ENCODE measurements at regions not wholly inside any gene's neighbourhood (a gene's known extent, or its start where the extent isn't known, plus 50 kb on each side); places are given as distances from the start of the nearest gene placed in this dataset.
"Not testable (repeated sequence)": the region's sequence is repeated elsewhere in the genome, so short reads cannot be mapped to it uniquely, and the experiment has no call there.

DNA sequence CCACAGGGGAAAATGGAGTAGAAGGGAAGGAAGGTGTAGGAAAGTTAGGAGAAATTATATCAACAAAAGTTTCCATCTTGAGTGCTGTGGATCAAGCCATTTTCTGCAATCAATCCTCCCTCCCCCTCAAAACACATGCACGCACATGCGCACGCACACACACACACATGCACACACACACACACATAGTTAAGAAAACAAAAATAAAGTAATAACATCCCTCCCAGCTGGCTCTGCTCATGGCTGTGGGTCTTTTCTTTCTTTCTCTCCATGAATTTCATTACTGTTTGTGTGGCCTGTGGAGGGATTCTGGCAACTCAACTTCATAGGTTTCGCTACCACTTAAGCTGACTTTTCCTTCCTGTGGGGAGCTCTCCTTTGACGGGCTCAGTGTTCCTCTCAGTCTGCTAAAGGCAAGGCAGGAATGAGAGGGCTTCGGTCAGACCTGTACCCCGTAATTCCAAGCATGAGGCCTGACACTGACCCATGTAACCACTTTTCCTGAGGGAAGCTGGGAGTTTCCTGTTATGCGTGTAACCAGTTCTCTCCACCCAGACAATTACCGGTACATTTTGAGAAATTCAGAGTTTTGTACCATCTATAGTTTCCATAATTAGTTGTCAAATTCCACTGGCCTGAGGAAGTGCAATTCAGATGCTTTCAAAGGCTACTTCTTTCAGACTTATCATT, 79.8 kb downstream of the ZNF92 start:
- no peaks in the 10 kb centered on the region for H3K36me3 ChIP-seq (ENCODE audit: control insufficient read depth in 2 of 2, insufficient read depth in 2 of 2, low read length in 2 of 2)
- no peaks in the 10 kb centered on the region for H3K4me1 ChIP-seq (ENCODE audit: control insufficient read depth in 2 of 2, insufficient read depth in 2 of 2, low read length in 2 of 2)
- no peaks in the 10 kb centered on the region for H3K27me3 ChIP-seq (ENCODE audit: control insufficient read depth in 2 of 2, insufficient read depth in 2 of 2, low read length in 2 of 2)
- H3K9me3 ChIP-seq (ENCODE audit: control insufficient read depth in 2 of 2, low read length in 2 of 2) = no peaks in the 10 kb centered on the region
- no peak overlapping the region for H3K4me3 ChIP-seq (ENCODE audit: low read length in 2 of 2)
- H3K27ac ChIP-seq (ENCODE audit: low read depth in 2 of 2, low read length in 2 of 2) = no peak overlapping the region
- H3K9ac ChIP-seq (ENCODE audit: low read depth in 1 of 2, low read length in 2 of 2) = no peak overlapping the region

DNA sequence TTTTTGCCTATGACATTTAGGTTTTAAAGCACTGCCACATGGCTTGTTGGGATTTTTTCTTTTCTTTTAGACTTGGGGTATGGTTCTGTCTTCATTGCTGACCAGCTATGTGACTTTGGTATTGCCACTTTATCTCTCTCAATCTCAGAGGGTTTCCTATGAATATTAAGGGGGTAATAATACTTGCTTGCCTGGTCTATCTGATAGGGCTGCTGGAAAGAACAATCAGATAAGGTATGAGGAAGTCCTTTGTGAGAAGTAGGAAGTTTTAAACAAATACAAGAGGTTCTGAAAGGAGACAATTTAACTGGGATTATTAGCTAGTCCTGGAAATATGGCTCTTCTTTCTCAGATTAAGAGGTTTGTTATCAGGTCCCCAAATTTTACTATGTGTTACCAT, 80.8 kb downstream of the ZNF92 start:
- no peaks in the 10 kb centered on the region for H3K9me3 ChIP-seq (ENCODE audit: control insufficient read depth in 2 of 2, low read length in 2 of 2)
- no peaks in the 10 kb centered on the region for H3K4me1 ChIP-seq (ENCODE audit: control insufficient read depth in 2 of 2, insufficient read depth in 2 of 2, low read length in 2 of 2)
- no peaks in the 10 kb centered on the region for H3K36me3 ChIP-seq (ENCODE audit: control insufficient read depth in 2 of 2, insufficient read depth in 2 of 2, low read length in 2 of 2)
- H3K9ac ChIP-seq (ENCODE audit: low read depth in 1 of 2, low read length in 2 of 2) = no peak overlapping the region
- no peak overlapping the region for H3K4me3 ChIP-seq (ENCODE audit: low read length in 2 of 2)
- H3K27me3 ChIP-seq (ENCODE audit: control insufficient read depth in 2 of 2, insufficient read depth in 2 of 2, low read length in 2 of 2) = no peaks in the 10 kb centered on the region
- H3K27ac ChIP-seq (ENCODE audit: low read depth in 2 of 2, low read length in 2 of 2) = no peak overlapping the region

DNA sequence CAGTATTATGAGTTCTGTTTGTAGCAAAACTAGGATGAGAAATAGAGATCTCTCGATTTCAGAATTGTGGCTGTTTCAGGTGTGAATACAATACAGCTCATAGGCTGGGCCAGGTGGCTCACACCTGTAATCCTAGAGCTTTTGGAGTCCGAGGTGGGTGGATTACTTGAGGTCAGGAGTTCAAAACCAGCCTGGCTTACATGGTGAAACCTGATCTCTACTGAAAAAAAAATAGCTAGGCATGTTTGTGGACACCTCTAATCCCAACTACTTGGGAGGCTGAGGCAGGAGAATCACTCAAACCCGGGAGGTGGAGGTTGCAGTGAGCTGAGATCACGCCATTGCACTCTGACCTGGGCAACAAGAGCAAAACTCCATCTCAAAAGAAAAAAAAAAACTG, 81.4 kb downstream of the ZNF92 start:
- not testable (repeated sequence) for H3K36me3 ChIP-seq (ENCODE audit: control insufficient read depth in 2 of 2, insufficient read depth in 2 of 2, low read length in 2 of 2); H3K27ac ChIP-seq (ENCODE audit: low read depth in 2 of 2, low read length in 2 of 2); H3K9ac ChIP-seq (ENCODE audit: low read depth in 1 of 2, low read length in 2 of 2); H3K4me1 ChIP-seq (ENCODE audit: control insufficient read depth in 2 of 2, insufficient read depth in 2 of 2, low read length in 2 of 2); H3K4me3 ChIP-seq (ENCODE audit: low read length in 2 of 2); H3K9me3 ChIP-seq (ENCODE audit: control insufficient read depth in 2 of 2, low read length in 2 of 2); H3K27me3 ChIP-seq (ENCODE audit: control insufficient read depth in 2 of 2, insufficient read depth in 2 of 2, low read length in 2 of 2)

DNA sequence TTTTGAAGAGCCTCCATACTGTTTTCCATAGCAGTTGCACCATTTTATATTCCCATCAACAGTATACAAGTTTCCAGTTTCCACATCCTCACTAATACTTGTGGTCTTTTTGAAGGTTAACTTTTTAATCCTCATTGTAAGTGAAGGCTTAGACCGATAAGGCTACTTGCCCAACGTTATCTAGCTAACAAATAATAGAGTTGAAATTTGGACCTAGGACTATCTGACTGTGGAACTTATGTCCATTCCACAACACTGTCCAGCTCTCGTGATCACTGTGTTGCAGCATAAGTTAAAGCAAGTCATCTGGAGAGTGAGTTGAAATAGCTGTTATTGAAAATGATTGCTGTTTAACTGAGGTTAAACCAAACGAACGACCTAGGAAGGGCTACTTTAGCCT, 84.0 kb downstream of the ZNF92 start:
- Histone ChIP-seq H3K9me3 (ENCODE audit: control insufficient read depth in 2 of 2, low read length in 2 of 2) (no peaks in the 10 kb centered on the region), H3K4me3 (ENCODE audit: low read length in 2 of 2) (no peak overlapping the region), H3K27ac (ENCODE audit: low read depth in 2 of 2, low read length in 2 of 2) (no peak overlapping the region), H3K4me1 (ENCODE audit: control insufficient read depth in 2 of 2, insufficient read depth in 2 of 2, low read length in 2 of 2) (no peaks in the 10 kb centered on the region), H3K36me3 (ENCODE audit: control insufficient read depth in 2 of 2, insufficient read depth in 2 of 2, low read length in 2 of 2) (no peaks in the 10 kb centered on the region), H3K27me3 (ENCODE audit: control insufficient read depth in 2 of 2, insufficient read depth in 2 of 2, low read length in 2 of 2) (no peaks in the 10 kb centered on the region), H3K9ac (ENCODE audit: low read depth in 1 of 2, low read length in 2 of 2) (no peak overlapping the region)

DNA sequence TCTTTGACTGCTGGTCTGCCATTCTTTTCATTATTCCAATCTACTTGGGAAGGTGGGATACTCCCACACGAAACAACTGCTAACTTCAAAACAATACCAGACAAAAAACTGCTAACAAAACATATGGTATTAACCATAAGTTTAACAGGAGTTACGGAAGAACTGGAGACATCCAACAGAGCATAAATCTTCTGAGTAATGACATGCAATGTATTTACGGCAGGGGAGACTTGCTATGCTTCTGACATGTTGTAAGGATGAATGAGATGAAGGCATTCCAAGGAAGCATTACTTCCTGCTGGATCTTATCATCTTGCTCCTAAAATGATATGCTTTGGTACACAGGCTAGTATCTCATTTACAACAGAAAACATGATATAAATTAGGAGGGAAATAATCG, 85.8 kb downstream of the ZNF92 start:
- H3K9me3 ChIP-seq (ENCODE audit: control insufficient read depth in 2 of 2, low read length in 2 of 2) = no peaks in the 10 kb centered on the region
- no peak overlapping the region for H3K27ac ChIP-seq (ENCODE audit: low read depth in 2 of 2, low read length in 2 of 2)
- H3K27me3 ChIP-seq (ENCODE audit: control insufficient read depth in 2 of 2, insufficient read depth in 2 of 2, low read length in 2 of 2) = no peaks in the 10 kb centered on the region
- no peaks in the 10 kb centered on the region for H3K36me3 ChIP-seq (ENCODE audit: control insufficient read depth in 2 of 2, insufficient read depth in 2 of 2, low read length in 2 of 2)
- no peak overlapping the region for H3K4me3 ChIP-seq (ENCODE audit: low read length in 2 of 2)
- H3K9ac ChIP-seq (ENCODE audit: low read depth in 1 of 2, low read length in 2 of 2) = no peak overlapping the region
- H3K4me1 ChIP-seq (ENCODE audit: control insufficient read depth in 2 of 2, insufficient read depth in 2 of 2, low read length in 2 of 2) = no peaks in the 10 kb centered on the region

DNA sequence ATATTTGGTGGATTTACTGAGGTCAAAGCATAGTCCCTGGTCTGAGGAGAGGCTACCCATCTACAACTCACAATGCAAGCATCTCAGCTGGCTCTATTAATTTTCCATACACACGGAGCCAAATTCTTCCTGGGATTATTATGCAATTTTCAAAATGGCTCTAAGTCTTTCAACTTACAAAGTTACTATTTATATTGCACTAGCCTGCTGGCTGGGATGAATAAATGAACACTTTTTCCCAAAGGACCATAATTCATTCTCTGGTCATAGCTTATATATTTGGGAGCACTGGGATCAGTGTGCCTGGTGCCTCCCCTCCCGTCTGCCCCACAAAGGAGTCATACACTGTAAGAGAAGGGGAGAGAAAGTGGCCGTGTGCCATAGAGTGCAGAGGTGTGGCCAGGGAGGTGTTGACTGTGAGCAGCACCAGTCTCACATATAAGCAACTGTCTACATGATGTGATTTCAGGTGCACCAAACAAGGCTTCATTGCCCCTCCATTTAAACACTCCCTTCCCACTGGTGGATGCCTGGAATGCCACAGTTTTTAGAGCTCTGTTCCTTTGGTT, 88.6 kb downstream of the ZNF92 start:
- Histone ChIP-seq H3K36me3 (ENCODE audit: control insufficient read depth in 2 of 2, insufficient read depth in 2 of 2, low read length in 2 of 2) (no peaks in the 10 kb centered on the region), H3K9me3 (ENCODE audit: control insufficient read depth in 2 of 2, low read length in 2 of 2) (no peaks in the 10 kb centered on the region), H3K27ac (ENCODE audit: low read depth in 2 of 2, low read length in 2 of 2) (no peak overlapping the region), H3K4me1 (ENCODE audit: control insufficient read depth in 2 of 2, insufficient read depth in 2 of 2, low read length in 2 of 2) (no peaks in the 10 kb centered on the region), H3K27me3 (ENCODE audit: control insufficient read depth in 2 of 2, insufficient read depth in 2 of 2, low read length in 2 of 2) (no peaks in the 10 kb centered on the region), H3K9ac (ENCODE audit: low read depth in 1 of 2, low read length in 2 of 2) (no peak overlapping the region), H3K4me3 (ENCODE audit: low read length in 2 of 2) (no peak overlapping the region)

DNA sequence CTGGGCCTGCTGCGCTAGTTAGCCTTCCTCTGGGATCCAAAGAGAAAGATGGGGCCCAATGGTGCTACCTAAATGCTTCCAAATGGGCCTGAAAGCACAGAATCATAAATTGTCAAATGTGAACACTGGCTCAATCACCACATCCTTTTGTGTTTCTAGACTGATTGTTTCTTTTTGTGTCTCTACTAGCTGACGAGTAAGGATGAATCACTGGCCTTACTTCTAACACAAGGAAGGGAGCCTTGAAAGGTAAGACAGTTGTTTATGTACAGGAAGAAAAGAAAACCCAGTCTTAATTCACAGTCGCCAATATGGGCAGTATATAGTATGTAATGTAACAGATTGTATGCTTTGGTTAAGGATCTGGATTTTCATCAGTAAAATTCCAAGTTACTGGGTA, 89.5 kb downstream of the ZNF92 start:
- Histone ChIP-seq H3K4me1 (ENCODE audit: control insufficient read depth in 2 of 2, insufficient read depth in 2 of 2, low read length in 2 of 2) (no peaks in the 10 kb centered on the region), H3K4me3 (ENCODE audit: low read length in 2 of 2) (no peak overlapping the region), H3K27ac (ENCODE audit: low read depth in 2 of 2, low read length in 2 of 2) (no peak overlapping the region), H3K9ac (ENCODE audit: low read depth in 1 of 2, low read length in 2 of 2) (no peak overlapping the region), H3K9me3 (ENCODE audit: control insufficient read depth in 2 of 2, low read length in 2 of 2) (no peaks in the 10 kb centered on the region), H3K27me3 (ENCODE audit: control insufficient read depth in 2 of 2, insufficient read depth in 2 of 2, low read length in 2 of 2) (no peaks in the 10 kb centered on the region), H3K36me3 (ENCODE audit: control insufficient read depth in 2 of 2, insufficient read depth in 2 of 2, low read length in 2 of 2) (no peaks in the 10 kb centered on the region)

DNA sequence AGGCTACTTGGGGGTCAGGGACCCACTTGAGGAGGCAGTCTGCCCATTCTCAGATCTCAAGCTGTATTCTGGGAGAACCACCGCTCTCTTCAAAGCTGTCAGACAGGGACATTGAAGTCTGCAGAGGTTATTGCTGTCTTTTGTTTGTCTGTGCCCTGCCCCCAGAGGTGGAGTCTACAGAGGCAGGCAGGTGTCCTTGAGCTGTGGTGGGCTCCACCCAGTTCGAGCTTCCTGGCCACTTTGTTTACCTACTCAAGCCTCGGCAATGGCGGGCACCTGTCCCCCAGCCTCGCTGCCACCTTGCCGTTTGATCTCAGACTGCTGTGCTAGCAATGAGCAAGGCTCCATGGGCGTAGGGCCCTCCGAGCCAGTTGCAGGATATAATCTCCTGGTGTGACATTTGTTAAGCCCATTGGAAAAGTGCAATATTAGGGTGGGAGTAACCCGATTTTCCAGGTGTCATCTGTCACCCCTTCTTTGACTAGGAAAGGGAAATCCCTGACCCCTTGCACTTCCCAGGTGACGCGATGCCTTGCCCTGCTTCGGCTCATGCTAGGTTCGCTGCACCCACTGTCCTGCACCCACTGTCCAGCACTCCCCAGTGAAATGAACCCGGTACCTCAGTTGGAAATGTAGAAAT, 96.4 kb downstream of the ZNF92 start:
- H3K27me3 ChIP-seq (ENCODE audit: control insufficient read depth in 2 of 2, insufficient read depth in 2 of 2, low read length in 2 of 2); H3K36me3 ChIP-seq (ENCODE audit: control insufficient read depth in 2 of 2, insufficient read depth in 2 of 2, low read length in 2 of 2); H3K9me3 ChIP-seq (ENCODE audit: control insufficient read depth in 2 of 2, low read length in 2 of 2); H3K27ac ChIP-seq (ENCODE audit: low read depth in 2 of 2, low read length in 2 of 2); H3K9ac ChIP-seq (ENCODE audit: low read depth in 1 of 2, low read length in 2 of 2); H3K4me3 ChIP-seq (ENCODE audit: low read length in 2 of 2); H3K4me1 ChIP-seq (ENCODE audit: control insufficient read depth in 2 of 2, insufficient read depth in 2 of 2, low read length in 2 of 2): not testable (repeated sequence)

DNA sequence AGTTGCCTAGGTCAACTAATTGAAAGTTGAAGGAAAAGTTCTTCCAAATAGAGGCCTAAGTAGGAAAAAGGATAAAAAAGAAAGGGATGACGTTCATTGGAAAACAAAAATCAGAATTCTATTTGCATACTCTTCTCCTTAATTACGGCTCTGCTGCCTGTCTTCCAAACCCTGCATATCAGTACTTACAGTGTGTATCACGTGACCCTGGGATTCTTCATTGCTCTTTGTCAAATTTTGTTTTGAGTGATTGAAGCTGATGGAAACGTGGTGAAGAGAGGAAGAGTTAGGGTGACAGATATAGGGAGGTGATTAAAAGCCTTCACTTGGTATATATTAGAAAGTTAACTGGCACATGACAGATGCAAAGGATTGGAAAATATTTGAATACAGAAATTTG, 97.9 kb downstream of the ZNF92 start:
- Histone ChIP-seq H3K27me3 (ENCODE audit: control insufficient read depth in 2 of 2, insufficient read depth in 2 of 2, low read length in 2 of 2) (no peaks in the 10 kb centered on the region), H3K9me3 (ENCODE audit: control insufficient read depth in 2 of 2, low read length in 2 of 2) (no peaks in the 10 kb centered on the region), H3K36me3 (ENCODE audit: control insufficient read depth in 2 of 2, insufficient read depth in 2 of 2, low read length in 2 of 2) (no peaks in the 10 kb centered on the region), H3K9ac (ENCODE audit: low read depth in 1 of 2, low read length in 2 of 2) (no peak overlapping the region), H3K4me1 (ENCODE audit: control insufficient read depth in 2 of 2, insufficient read depth in 2 of 2, low read length in 2 of 2) (no peaks in the 10 kb centered on the region), H3K27ac (ENCODE audit: low read depth in 2 of 2, low read length in 2 of 2) (no peak overlapping the region), H3K4me3 (ENCODE audit: low read length in 2 of 2) (no peak overlapping the region)

DNA sequence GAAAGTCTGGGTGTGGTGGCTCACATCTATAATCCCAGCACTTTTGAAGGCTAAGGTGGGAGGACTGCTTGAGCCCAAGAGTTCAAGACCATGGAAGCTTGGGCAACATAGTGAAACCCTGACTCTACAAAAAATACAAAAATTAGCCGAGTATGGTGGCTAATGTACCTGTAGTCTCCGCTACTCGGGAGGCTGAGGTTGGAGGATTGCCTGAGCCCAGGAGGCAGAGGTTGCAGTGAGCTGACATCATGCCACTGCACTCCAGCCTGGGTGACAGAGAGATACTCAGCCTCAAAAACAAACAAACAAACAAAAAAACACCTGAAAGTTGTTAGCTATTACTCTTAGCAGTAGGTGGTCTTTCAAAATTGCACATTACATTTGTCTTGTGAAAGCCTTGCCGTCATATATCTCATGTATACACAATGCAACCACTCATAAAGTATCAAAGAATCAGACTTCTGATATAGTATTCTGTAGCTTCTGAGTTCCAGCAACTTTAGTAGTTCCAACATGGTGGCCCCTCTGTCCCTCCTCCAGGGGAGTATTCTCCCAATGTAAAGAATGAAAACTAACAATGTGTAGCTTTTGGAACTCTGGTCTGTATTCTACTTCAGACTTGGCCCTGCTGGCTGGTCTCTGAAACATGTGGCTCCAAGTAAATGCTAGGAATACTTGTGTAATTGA, 101.5 kb downstream of the ZNF92 start:
- Histone ChIP-seq H3K4me3 (ENCODE audit: low read length in 2 of 2) (no peak overlapping the region), H3K27ac (ENCODE audit: low read depth in 2 of 2, low read length in 2 of 2) (no peak overlapping the region), H3K4me1 (ENCODE audit: control insufficient read depth in 2 of 2, insufficient read depth in 2 of 2, low read length in 2 of 2) (no peaks in the 10 kb centered on the region), H3K27me3 (ENCODE audit: control insufficient read depth in 2 of 2, insufficient read depth in 2 of 2, low read length in 2 of 2) (no peaks in the 10 kb centered on the region), H3K36me3 (ENCODE audit: control insufficient read depth in 2 of 2, insufficient read depth in 2 of 2, low read length in 2 of 2) (no peaks in the 10 kb centered on the region), H3K9ac (ENCODE audit: low read depth in 1 of 2, low read length in 2 of 2) (no peak overlapping the region), H3K9me3 (ENCODE audit: control insufficient read depth in 2 of 2, low read length in 2 of 2) (no peaks in the 10 kb centered on the region)
